Stomach (tissue), 4 donors: ENCODE measurements at regions not wholly inside any gene's neighbourhood (a gene's known extent, or its start where the extent isn't known, plus 50 kb on each side); places are given as distances from the start of the nearest gene placed in this dataset.

ENCODE experiments used
- POLR2AphosphoS5 ChIP-seq, 3 donors: sonication (generic); formaldehyde crosslinking; IDR thresholded peaks; one replicate each; pipeline ENCODE4 v1.6.1; 2016; ENCODE audit warnings: antibody characterized with exemption in 3 of 3
- TF ChIP-seq, protein P1 (sequence below), 7 experiments: fragments of 450-650 bp in 4 of 7; fragments of 200-600 bp in 3 of 7; sonication (generic) in 3 of 7; IDR thresholded peaks; one replicate each; pipeline ENCODE4 v1.5.1; 2016 to 2019; ENCODE audit warnings: antibody characterized with exemption in 7 of 7, control low read depth in 2 of 7, mild to moderate bottlenecking in 1 of 7

GRCh38 chr13:31514932-31515331 lies 224.4 kb upstream of the RXFP2 start:
- no peak for TF ChIP-seq POLR2AphosphoS5 (IDR thresholded peaks at IDR 0.05)
- TF ChIP-seq, protein P1, sequence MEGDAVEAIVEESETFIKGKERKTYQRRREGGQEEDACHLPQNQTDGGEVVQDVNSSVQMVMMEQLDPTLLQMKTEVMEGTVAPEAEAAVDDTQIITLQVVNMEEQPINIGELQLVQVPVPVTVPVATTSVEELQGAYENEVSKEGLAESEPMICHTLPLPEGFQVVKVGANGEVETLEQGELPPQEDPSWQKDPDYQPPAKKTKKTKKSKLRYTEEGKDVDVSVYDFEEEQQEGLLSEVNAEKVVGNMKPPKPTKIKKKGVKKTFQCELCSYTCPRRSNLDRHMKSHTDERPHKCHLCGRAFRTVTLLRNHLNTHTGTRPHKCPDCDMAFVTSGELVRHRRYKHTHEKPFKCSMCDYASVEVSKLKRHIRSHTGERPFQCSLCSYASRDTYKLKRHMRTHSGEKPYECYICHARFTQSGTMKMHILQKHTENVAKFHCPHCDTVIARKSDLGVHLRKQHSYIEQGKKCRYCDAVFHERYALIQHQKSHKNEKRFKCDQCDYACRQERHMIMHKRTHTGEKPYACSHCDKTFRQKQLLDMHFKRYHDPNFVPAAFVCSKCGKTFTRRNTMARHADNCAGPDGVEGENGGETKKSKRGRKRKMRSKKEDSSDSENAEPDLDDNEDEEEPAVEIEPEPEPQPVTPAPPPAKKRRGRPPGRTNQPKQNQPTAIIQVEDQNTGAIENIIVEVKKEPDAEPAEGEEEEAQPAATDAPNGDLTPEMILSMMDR (IDR thresholded peaks at IDR 0.05) = no peak
